C1 segment of cervical spinal cord (tissue), 14 donors: ENCODE measurements at regions not wholly inside any gene's neighbourhood (a gene's known extent, or its start where the extent isn't known, plus 50 kb on each side); places are given as distances from the start of the nearest gene placed in this dataset.

Experiments used
- DNase-seq, 14 donors: peaks; one replicate each; lab custom pipeline; 2025; lab: John Stamatoyannopoulos, UW

DNA sequence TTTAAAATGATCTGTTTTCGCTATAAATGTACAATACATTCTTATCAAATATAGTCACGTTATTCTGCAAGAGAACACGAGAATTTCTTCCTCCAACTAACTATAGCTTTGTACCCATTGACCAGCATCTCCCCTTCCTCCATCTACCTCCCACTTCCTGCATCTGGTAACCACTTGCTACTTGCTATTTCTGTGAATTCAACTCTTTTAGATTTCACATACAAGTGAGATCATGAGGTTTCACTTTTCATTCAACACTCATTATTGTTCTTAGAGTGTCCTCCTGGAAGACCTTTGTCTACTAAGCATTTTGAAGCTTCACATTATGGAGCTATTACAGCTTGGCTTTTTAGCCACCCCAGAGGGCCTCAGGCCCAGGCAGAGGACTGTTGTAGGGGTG is 741.3 kb upstream of the FZD8 start:
- DNase-seq = no peak

DNA sequence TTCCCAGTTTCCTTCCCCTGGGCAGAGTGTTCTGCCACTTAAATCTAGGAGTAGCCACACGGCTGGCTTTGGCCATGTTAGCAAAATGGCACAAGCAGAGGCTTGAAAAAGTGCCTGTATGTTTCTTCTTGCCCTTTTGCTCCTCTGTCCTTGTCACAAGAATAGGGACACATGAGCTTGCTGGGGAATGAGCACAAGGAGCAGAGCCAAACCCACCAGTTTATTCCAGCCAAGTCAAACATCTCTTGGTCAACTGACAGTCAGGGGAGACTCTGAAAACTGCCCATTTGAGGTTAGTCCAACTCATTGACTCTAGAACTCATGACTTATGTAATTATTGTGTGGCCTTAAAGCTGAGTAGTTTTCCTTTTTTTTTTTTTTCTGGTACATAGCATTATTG is 739.7 kb upstream of the FZD8 start:
- no peak for DNase-seq

- DNase-seq = no peak
Observed at GRCh38 chr10:36380538-36380937, 738.4 kb upstream of the FZD8 start.

DNA sequence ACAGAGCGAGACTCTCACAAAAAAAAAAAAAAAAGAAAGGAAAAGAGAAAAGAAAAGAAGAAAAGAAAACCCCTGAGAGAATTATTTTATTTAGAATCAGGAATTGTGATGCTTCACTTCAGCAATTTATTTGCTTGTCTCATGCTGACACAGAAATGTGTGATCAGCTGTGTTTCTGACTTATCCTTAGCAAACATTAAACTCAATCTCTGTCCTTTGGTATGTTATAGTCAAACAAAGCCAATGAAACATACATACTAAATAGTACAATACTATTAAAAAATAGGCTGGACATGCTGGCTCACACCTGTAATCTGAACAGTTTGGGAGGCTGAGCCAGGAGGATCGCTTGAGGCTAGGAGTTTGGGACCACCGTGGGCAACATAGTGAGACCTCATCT is 733.0 kb upstream of the FZD8 start:
- no peak for DNase-seq

GRCh38 chr10:36373424-36374096 is 731.5 kb upstream of the FZD8 start:
- DNase-seq = no peak

GRCh38 chr10:36367362-36367761 is 725.3 kb upstream of the FZD8 start:
- no peak for DNase-seq

GRCh38 chr10:36366843-36367242 is 724.7 kb upstream of the FZD8 start:
- no peak for DNase-seq

DNA sequence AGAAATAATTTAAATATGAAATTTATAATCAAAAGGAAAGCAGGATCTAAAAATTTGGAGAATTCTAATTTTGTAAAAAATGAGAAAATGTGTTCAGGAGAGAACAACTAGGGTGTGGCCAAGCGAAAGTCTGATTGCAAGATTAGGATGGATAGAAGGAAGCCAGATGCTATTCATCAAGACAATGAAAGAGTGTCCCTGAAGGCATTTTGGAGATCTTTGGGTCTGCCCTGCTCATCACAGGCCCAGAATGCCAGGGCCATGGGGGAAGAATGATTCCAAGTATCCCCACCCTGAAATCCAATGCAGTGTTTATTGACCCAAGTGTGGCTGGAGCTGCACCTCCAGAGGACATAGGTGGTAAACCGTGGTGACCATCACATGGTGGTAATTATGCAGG is 724.0 kb upstream of the FZD8 start:
- no peak for DNase-seq

- no peak for DNase-seq
Observed at GRCh38 chr10:36362257-36362656, 720.2 kb upstream of the FZD8 start.

GRCh38 chr10:36358736-36359135 is 716.6 kb upstream of the FZD8 start:
- DNase-seq = no peak

GRCh38 chr10:36354633-36355032 is 712.5 kb upstream of the FZD8 start:
- DNase-seq = no peak

DNA sequence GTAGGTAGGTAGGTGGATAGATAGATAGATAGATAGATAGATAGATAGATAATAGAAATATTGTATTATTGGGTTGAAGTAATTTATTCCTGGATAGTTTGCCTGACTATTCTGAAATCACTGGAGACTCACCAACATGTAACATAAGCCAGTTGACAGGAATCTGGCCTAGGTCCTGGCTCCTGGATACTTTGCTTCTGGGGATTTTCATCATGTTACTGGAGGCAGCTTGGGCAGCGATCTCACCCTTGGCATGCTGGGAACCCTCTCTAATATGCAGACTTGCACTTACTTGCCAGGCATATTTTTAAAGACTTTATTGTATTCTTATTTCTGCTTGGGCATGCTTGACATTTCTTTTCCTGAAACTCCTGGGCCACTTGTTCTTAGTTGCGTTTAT is 709.1 kb upstream of the FZD8 start:
- DNase-seq = no peak

DNA sequence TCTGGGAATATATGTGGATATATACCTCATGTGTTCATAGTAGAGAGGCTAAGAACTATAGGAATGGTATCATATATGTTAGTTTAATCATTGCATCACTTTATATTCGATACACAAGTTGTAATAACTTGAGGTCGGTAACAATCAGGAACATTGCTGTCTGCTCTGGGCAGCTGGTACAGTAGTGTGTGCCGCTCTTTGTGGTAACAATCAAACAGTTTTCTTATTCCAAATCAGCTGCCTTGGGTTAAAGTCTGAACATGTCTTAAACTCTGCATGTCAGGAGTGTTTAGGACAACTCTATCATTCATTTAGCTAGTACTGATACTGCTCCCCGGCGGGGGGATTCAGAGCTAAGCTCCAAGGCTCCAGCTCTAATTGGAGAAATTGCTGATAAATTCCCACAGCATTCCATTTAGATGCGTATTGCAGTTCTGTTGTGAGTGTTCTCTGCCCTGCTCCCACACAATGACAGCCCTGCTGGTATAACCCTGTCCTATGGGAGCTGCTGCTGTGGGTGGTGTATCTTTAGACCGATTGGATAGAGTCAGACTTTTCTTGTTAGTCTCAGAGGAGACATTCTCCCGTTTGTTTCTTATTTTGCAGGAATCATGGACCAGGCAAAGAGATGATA is 707.5 kb upstream of the FZD8 start:
- DNase-seq = peak in 1 of 14 donors; percentile 2

DNA sequence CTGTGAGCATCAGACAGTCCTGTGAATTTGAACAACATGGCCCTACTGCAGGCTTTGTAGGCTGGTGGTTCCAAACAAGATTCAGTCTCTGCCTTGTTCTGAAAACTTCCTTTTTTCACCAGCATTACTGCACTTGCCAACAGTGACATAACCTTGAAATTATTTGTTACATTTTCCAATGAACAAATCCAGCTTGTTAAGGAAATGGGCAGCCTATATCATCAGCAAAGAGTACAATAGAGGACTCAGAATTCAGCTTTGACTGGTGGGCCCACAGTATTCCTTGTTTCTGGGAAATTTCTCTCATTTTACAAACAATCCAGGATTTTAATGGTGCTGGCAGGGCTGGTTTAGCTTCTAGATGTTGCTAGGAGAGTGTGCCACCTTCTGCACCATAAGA is 703.7 kb upstream of the FZD8 start:
- DNase-seq = no peak

- DNase-seq = no peak
Observed at GRCh38 chr10:36345175-36345533, 703.1 kb upstream of the FZD8 start.

GRCh38 chr10:36344240-36345174 is 702.4 kb upstream of the FZD8 start:
- DNase-seq = no peak

GRCh38 chr10:36342781-36343180 is 700.7 kb upstream of the FZD8 start:
- no peak for DNase-seq

DNA sequence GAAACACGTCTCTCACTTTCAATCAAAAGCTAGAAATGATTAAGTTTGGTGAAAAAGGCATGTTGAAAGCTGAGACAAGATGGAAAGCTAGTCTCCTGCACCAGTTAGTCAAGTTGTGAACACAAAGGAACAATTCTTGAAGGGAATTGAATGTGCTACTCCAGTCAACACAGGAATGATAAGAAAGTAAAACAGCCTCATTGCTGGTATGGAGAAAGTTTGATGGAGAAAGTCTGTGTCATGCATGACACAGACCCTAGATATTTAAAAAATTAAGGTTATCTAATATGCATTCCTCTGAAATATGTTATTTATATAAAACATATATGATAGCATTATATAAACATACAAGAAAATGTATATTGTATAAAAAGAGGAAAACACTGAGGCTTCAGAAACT is 699.4 kb upstream of the FZD8 start:
- no peak for DNase-seq

DNA sequence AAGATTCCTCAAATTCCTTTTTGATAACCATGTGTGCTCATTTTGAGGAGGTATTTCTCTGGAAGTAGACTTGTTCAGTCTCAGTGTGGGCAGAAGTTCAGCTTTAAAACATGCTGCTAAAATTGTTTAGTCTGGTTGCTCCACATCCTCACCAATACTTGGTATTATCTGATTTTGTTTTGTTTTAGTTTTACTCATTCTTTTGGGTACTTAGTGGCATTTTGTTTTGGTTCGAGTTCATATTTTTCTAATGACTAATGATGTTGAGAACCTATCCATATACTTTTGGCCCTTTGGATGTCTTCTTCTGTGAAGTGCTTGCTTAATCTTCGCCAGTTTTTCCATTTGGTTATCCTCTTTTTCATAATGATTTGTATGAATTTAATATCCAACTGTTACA is 694.2 kb upstream of the FZD8 start:
- DNase-seq = no peak

DNA sequence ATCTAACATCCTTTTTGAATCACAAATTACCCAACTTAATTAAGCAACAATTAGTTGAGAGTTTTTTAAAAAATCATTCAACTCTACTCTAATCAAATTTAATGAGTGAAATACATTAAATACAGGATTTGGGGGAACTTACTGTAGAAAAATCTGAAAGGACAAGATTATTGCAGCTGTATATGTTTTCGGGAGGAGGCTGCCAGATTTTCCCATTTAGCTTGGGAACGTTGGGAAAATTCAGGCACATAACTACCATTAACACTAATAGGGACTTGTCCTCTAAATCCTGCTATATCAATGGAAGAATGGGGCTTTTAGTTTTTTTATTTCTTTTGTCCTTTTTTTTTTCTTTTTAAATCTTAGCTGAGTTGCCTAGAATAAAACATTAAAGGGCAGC is 691.4 kb upstream of the FZD8 start:
- no peak for DNase-seq

DNA sequence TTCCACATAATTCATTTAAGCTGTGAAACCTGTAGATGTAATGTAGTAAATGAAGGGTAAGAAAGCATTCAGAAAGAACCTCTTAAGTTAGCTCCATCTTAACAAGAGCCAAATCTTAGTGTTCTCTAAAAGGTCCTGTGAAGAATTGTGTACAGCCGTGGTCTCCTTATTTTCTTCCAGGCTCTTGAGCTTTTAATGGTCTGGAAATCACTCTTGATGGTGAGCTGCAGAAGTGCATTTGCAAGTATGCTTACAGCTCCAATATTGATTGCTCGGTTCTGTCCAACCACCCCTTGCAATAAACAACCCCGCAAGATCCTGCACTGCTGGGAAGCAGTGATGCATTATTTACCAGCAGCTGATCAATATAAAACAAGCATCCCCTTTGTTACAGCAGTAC is 690.8 kb upstream of the FZD8 start:
- no peak for DNase-seq

- DNase-seq = no peak
Observed at GRCh38 chr10:36331121-36331520, 689.0 kb upstream of the FZD8 start.

- DNase-seq = no peak
Observed at GRCh38 chr10:36325815-36326214, 683.7 kb upstream of the FZD8 start.
